ENCODE measurements at regions not wholly inside any gene's neighbourhood (a gene's known extent, or its start where the extent isn't known, plus 50 kb on each side); places are given as distances from the start of the nearest gene placed in this dataset.

DNA sequence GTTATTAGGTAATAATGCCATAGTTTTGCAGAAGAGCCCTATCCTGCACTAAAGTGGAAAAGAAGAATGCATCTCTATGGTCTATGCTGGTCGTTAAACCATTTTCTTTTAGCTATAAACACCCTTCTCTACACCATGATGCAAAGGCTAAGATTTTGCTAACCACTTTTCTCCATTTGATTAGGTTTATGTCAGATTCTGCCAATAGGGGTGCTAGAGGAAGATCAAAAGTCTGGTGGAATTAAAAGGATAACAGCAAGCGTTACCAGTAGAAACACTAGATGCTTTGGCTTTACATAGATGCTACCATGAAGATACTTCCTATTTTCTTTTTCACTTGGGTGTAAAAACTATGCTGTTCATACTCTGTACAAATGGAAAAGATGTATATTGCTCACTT lies 669.8 kb upstream of the ARPP21 start:
- no peaks in the 10 kb centered on the region for H3K79me2 ChIP-seq (ENCODE audit: control insufficient read depth, insufficient read depth, low read length)
- H3K27ac ChIP-seq (ENCODE audit: control insufficient read depth, insufficient read depth, low read length), result no peak overlapping the region
- H3K9me1 ChIP-seq (ENCODE audit: control insufficient read depth, extremely low read depth, insufficient read depth, low read length), result no peaks in the 10 kb centered on the region
- no peaks in the 10 kb centered on the region for H3K9me3 ChIP-seq (ENCODE audit: control insufficient read depth, low read depth, low read length)
- no peaks in the 10 kb centered on the region for H3K36me3 ChIP-seq (ENCODE audit: control insufficient read depth in 2 of 2, extremely low read depth in 1 of 2, insufficient read depth in 2 of 2, low read length in 2 of 2)
- no peak overlapping the region for H2AFZ ChIP-seq (ENCODE audit: control insufficient read depth, low read length)
- no peaks in the 10 kb centered on the region for H3K27me3 ChIP-seq (ENCODE audit: control insufficient read depth, extremely low read depth, insufficient read depth, low read length)
- no peak for FAIRE-seq
- H3K9ac ChIP-seq (ENCODE audit: control insufficient read depth, extremely low read depth, insufficient read depth, low read length), result no peak overlapping the region
- DNase-seq (ENCODE audit: low read depth, low spot score), result no peak
- dilution Hi-C loops (cut with MboI; ENCODE audit: extremely low pct_ligation_motif_present, low sequenced_read_pairs), result no loop called here
- TF ChIP-seq, protein P1, sequence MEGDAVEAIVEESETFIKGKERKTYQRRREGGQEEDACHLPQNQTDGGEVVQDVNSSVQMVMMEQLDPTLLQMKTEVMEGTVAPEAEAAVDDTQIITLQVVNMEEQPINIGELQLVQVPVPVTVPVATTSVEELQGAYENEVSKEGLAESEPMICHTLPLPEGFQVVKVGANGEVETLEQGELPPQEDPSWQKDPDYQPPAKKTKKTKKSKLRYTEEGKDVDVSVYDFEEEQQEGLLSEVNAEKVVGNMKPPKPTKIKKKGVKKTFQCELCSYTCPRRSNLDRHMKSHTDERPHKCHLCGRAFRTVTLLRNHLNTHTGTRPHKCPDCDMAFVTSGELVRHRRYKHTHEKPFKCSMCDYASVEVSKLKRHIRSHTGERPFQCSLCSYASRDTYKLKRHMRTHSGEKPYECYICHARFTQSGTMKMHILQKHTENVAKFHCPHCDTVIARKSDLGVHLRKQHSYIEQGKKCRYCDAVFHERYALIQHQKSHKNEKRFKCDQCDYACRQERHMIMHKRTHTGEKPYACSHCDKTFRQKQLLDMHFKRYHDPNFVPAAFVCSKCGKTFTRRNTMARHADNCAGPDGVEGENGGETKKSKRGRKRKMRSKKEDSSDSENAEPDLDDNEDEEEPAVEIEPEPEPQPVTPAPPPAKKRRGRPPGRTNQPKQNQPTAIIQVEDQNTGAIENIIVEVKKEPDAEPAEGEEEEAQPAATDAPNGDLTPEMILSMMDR (optimal IDR thresholded peaks at IDR 0.05 in 1 of 3, IDR thresholded peaks at IDR 0.05 in 1 of 3, conservative IDR thresholded peaks at IDR 0.05 in 1 of 3; ENCODE audit: extremely low read depth in 1 of 3, insufficient read depth in 2 of 3, low read length in 3 of 3), result no peak
- no peak for TF ChIP-seq EZH2 (IDR thresholded peaks at IDR 0.05; ENCODE audit: low read length)
- H3K4me3 ChIP-seq (ENCODE audit: control insufficient read depth in 2 of 3, extremely low read depth in 1 of 3, insufficient read depth in 2 of 3, low read depth in 1 of 3, low read length in 3 of 3), result no peak overlapping the region
- H3K4me2 ChIP-seq (ENCODE audit: control insufficient read depth, extremely low read depth, insufficient read depth, low read depth, low read length), result no peak overlapping the region
- no peaks in the 10 kb centered on the region for H4K20me1 ChIP-seq (ENCODE audit: control insufficient read depth, extremely low read depth, insufficient read depth, low read length)
- no peaks in the 10 kb centered on the region for H3K4me1 ChIP-seq (ENCODE audit: control insufficient read depth, extremely low read depth, insufficient read depth, low read length)

DNA sequence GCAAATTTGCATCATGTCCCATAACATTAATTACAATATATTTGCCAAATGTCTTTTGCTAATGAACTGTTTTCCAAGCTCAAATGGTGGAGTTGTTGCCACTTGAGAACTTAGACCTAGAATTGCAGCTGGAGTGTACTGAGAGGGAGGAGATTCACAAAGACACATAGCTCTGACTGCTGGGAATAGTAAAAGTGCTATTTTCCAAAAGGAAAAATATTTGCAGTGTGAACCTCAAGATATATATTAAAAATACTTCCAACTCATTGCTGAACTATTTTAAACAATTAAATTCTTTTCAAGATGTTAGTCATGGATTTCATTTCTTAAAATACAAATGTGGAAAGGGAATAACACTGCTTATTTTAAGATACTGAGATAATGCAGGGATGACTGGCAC lies 666.8 kb upstream of the ARPP21 start:
- FAIRE-seq, result no peak
- DNase-seq (ENCODE audit: low read depth, low spot score), result no peak
- no peak overlapping the region for H3K9ac ChIP-seq (ENCODE audit: control insufficient read depth, extremely low read depth, insufficient read depth, low read length)
- H3K27me3 ChIP-seq (ENCODE audit: control insufficient read depth, extremely low read depth, insufficient read depth, low read length), result no peaks in the 10 kb centered on the region
- H4K20me1 ChIP-seq (ENCODE audit: control insufficient read depth, extremely low read depth, insufficient read depth, low read length), result no peaks in the 10 kb centered on the region
- no peak overlapping the region for H3K4me2 ChIP-seq (ENCODE audit: control insufficient read depth, extremely low read depth, insufficient read depth, low read depth, low read length)
- TF ChIP-seq EZH2 (IDR thresholded peaks at IDR 0.05; ENCODE audit: low read length), result no peak
- TF ChIP-seq, protein P1 (optimal IDR thresholded peaks at IDR 0.05 in 1 of 3, IDR thresholded peaks at IDR 0.05 in 1 of 3, conservative IDR thresholded peaks at IDR 0.05 in 1 of 3; ENCODE audit: extremely low read depth in 1 of 3, insufficient read depth in 2 of 3, low read length in 3 of 3), result no peak
- H3K9me3 ChIP-seq (ENCODE audit: control insufficient read depth, low read depth, low read length), result no peaks in the 10 kb centered on the region
- no peaks in the 10 kb centered on the region for H3K9me1 ChIP-seq (ENCODE audit: control insufficient read depth, extremely low read depth, insufficient read depth, low read length)
- dilution Hi-C loops (cut with MboI; ENCODE audit: extremely low pct_ligation_motif_present, low sequenced_read_pairs), result no loop called here
- no peak overlapping the region for H3K4me3 ChIP-seq (ENCODE audit: control insufficient read depth in 2 of 3, extremely low read depth in 1 of 3, insufficient read depth in 2 of 3, low read depth in 1 of 3, low read length in 3 of 3)
- no peaks in the 10 kb centered on the region for H3K4me1 ChIP-seq (ENCODE audit: control insufficient read depth, extremely low read depth, insufficient read depth, low read length)
- H3K27ac ChIP-seq (ENCODE audit: control insufficient read depth, insufficient read depth, low read length), result no peak overlapping the region
- H3K79me2 ChIP-seq (ENCODE audit: control insufficient read depth, insufficient read depth, low read length), result no peaks in the 10 kb centered on the region
- no peaks in the 10 kb centered on the region for H3K36me3 ChIP-seq (ENCODE audit: control insufficient read depth in 2 of 2, extremely low read depth in 1 of 2, insufficient read depth in 2 of 2, low read length in 2 of 2)
- H2AFZ ChIP-seq (ENCODE audit: control insufficient read depth, low read length), result no peak overlapping the region

Measured in keratinocyte (primary cell).